PC-3 (cell line): ENCODE measurements at regions not wholly inside any gene's neighbourhood (a gene's known extent, or its start where the extent isn't known, plus 50 kb on each side); places are given as distances from the start of the nearest gene placed in this dataset.

ENCODE experiments used
- CTCF ChIP-seq: fragments of 300-600 bp; sonication (generic); conservative IDR thresholded peaks from 2 replicates; pipeline ENCODE4 v1.5.1; 2017; ENCODE audit warnings: antibody characterized with exemption, low read depth, mild to moderate bottlenecking, low read length
- EZH2 ChIP-seq: fragments of 300-600 bp; sonication (generic); IDR thresholded peaks from one replicate; pipeline ENCODE4 v1.6.1; 2017; ENCODE audit warnings: antibody characterized with exemption, mild to moderate bottlenecking, low read length; ENCODE audit not compliant: unreplicated experiment
- EZH2phosphoT487 ChIP-seq: fragments of 300-600 bp; sonication (generic); IDR thresholded peaks from 2 replicates; pipeline ENCODE4 v1.6.1; 2018; ENCODE audit warnings: mild to moderate bottlenecking, antibody characterized with exemption, low read length, borderline replicate concordance

- TF ChIP-seq EZH2phosphoT487 (no peak), CTCF (no peak), EZH2 (no peak)
Observed at GRCh38 chr1:115565791-115566190, 76.0 kb upstream of the VANGL1 start.
